ENCODE measurements at regions not wholly inside any gene's neighbourhood (a gene's known extent, or its start where the extent isn't known, plus 50 kb on each side); places are given as distances from the start of the nearest gene placed in this dataset.
"Not testable (repeated sequence)": the region's sequence is repeated elsewhere in the genome, so short reads cannot be mapped to it uniquely, and the experiment has no call there.

DNA sequence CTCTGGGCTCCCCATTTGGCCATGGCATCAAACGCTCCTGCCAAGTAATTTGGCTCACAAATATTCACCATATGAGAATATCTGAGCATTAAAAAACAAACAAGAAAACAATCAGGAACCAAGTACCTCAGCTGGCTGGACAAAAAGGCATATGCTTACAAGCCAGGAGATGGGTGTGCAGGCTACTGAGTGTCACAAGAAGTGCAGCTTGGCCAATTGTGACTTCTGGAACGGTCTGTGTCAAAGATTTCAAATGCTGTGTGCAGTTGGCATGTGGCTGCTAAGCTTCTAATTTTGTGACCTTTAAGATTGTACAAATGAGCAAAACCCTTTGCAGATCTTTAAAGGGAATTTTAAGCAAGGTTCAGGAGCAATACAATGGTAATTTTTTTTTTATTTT, 274.0 kb downstream of the ANAPC1 start:
- H3K36me3 ChIP-seq (ENCODE audit: insufficient read depth, low read length); H3K4me2 ChIP-seq (ENCODE audit: low read depth, low read length, poor library complexity, severe bottlenecking); H3K27me3 ChIP-seq (ENCODE audit: insufficient read depth, low read length, poor library complexity, severe bottlenecking); H3K79me2 ChIP-seq (ENCODE audit: insufficient read depth, low read length); H2AFZ ChIP-seq (ENCODE audit: low read length); H3K9me3 ChIP-seq (ENCODE audit: insufficient read depth, low read depth, low read length); H3K9ac ChIP-seq (ENCODE audit: low read depth, low read length, poor library complexity, severe bottlenecking); H3K9me2 ChIP-seq (replicated peaks; ENCODE audit: low read depth, low read length); H3F3A ChIP-seq (ENCODE audit: low read depth); H3K4me3 ChIP-seq (ENCODE audit: low read length, poor library complexity, severe bottlenecking); H3K4me1 ChIP-seq (ENCODE audit: insufficient read depth, low read length, poor library complexity, severe bottlenecking); H4K20me1 ChIP-seq (ENCODE audit: insufficient read depth, low read length, poor library complexity, severe bottlenecking): not testable (repeated sequence)

DNA sequence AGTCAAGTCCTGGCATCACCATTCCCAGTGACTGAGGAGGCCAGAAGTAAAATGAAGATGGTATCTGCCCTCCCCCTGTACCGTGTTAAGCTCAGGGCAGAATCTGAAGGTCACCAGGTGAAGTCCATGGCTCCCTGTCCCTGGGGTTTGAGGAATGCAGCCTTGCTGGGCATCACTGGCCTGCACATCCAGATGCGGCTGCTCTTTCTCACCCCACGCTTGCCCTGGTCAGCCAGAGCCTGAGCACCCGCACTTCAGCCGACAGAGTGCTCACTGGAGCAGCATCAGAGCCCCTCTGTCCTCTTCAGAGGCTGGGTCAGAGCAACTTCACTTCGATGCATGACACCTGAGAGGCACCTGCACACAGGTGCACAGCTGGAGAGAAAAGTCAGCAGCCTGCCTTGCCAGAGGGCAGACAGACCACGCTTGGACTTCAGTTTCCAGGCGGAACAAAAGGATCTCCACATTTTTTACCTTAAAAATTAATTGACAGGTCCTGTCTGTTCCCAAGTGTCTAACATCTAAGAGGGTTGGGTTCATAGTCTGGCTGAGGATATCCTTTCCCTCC, 267.3 kb downstream of the ANAPC1 start:
- no peaks in the 10 kb centered on the region for H3K4me1 ChIP-seq (ENCODE audit: insufficient read depth, low read length, poor library complexity, severe bottlenecking)
- H2AFZ ChIP-seq (ENCODE audit: low read length), result no peak overlapping the region
- H3K36me3 ChIP-seq (ENCODE audit: insufficient read depth, low read length), result no peaks in the 10 kb centered on the region
- H3K4me3 ChIP-seq (ENCODE audit: low read length, poor library complexity, severe bottlenecking), result no peak overlapping the region
- H3K27me3 ChIP-seq (ENCODE audit: insufficient read depth, low read length, poor library complexity, severe bottlenecking), result no peaks in the 10 kb centered on the region
- no peaks in the 10 kb centered on the region for H3K9me3 ChIP-seq (ENCODE audit: insufficient read depth, low read depth, low read length)
- no peak overlapping the region for H3K4me2 ChIP-seq (ENCODE audit: low read depth, low read length, poor library complexity, severe bottlenecking)
- no peaks in the 10 kb centered on the region for H4K20me1 ChIP-seq (ENCODE audit: insufficient read depth, low read length, poor library complexity, severe bottlenecking)
- H3K9me2 ChIP-seq (replicated peaks; ENCODE audit: low read depth, low read length), result no peaks in the 10 kb centered on the region
- TF ChIP-seq, protein P1, sequence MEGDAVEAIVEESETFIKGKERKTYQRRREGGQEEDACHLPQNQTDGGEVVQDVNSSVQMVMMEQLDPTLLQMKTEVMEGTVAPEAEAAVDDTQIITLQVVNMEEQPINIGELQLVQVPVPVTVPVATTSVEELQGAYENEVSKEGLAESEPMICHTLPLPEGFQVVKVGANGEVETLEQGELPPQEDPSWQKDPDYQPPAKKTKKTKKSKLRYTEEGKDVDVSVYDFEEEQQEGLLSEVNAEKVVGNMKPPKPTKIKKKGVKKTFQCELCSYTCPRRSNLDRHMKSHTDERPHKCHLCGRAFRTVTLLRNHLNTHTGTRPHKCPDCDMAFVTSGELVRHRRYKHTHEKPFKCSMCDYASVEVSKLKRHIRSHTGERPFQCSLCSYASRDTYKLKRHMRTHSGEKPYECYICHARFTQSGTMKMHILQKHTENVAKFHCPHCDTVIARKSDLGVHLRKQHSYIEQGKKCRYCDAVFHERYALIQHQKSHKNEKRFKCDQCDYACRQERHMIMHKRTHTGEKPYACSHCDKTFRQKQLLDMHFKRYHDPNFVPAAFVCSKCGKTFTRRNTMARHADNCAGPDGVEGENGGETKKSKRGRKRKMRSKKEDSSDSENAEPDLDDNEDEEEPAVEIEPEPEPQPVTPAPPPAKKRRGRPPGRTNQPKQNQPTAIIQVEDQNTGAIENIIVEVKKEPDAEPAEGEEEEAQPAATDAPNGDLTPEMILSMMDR (conservative IDR thresholded peaks at IDR 0.05; ENCODE audit: low read length), result no peak
- TF ChIP-seq EZH2phosphoT487 (IDR thresholded peaks at IDR 0.05; ENCODE audit: borderline replicate concordance), result no peak
- H3F3A ChIP-seq (ENCODE audit: low read depth), result no peaks in the 10 kb centered on the region
- no peak overlapping the region for H3K9ac ChIP-seq (ENCODE audit: low read depth, low read length, poor library complexity, severe bottlenecking)
- no peaks in the 10 kb centered on the region for H3K79me2 ChIP-seq (ENCODE audit: insufficient read depth, low read length)

DNA sequence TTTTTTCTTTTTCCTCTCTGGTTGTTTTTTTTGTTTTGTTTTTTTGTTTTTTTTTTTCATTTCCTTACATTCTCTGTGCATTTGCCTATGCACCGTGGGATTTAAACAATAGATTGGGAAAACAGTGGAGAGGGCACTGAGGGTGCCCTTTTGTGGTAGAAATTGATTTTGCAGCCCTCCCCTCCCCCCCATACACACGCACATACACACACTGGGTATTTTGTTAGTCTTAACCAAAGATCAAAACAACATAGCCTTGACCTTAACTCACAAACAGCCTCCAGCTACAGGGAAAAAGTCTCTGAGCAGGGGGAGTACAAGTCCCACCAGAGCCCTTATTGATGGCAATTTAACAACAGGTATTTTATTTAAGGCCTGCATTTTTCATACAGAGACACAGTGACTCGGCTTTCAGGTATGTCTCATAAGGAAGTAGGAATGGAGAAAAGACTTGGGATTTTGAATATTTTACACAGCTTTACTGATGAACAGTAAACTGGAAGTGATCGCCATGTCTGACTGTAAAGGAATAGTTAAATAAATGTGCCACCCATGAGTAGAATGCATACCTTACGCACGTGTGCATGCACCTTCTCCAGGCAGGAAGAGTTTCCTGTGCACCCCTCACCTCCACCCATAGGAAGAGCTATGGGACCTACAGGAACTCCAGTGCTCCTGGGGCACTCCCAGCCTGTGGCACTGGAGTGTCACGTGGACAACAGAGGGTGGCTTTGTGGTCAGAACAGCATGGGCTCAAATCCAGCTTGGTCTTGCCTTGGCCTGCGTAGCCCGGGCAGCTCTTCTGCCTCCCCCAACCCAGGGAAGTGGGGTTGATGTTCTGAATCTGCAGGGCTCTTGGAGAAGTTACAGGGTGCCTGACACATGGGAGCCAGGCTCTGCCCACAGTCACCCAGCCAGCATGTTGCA, 266.4 kb downstream of the ANAPC1 start:
- no peak overlapping the region for H3K9ac ChIP-seq (ENCODE audit: low read depth, low read length, poor library complexity, severe bottlenecking)
- no peaks in the 10 kb centered on the region for H3K4me1 ChIP-seq (ENCODE audit: insufficient read depth, low read length, poor library complexity, severe bottlenecking)
- H3K36me3 ChIP-seq (ENCODE audit: insufficient read depth, low read length), result no peaks in the 10 kb centered on the region
- no peak overlapping the region for H2AFZ ChIP-seq (ENCODE audit: low read length)
- H4K20me1 ChIP-seq (ENCODE audit: insufficient read depth, low read length, poor library complexity, severe bottlenecking), result no peaks in the 10 kb centered on the region
- no peak overlapping the region for H3K4me3 ChIP-seq (ENCODE audit: low read length, poor library complexity, severe bottlenecking)
- H3K4me2 ChIP-seq (ENCODE audit: low read depth, low read length, poor library complexity, severe bottlenecking), result no peak overlapping the region
- no peaks in the 10 kb centered on the region for H3K79me2 ChIP-seq (ENCODE audit: insufficient read depth, low read length)
- H3F3A ChIP-seq (ENCODE audit: low read depth), result no peaks in the 10 kb centered on the region
- no peaks in the 10 kb centered on the region for H3K9me2 ChIP-seq (replicated peaks; ENCODE audit: low read depth, low read length)
- no peaks in the 10 kb centered on the region for H3K9me3 ChIP-seq (ENCODE audit: insufficient read depth, low read depth, low read length)
- H3K27me3 ChIP-seq (ENCODE audit: insufficient read depth, low read length, poor library complexity, severe bottlenecking), result no peaks in the 10 kb centered on the region
- no peak for TF ChIP-seq EZH2phosphoT487 (IDR thresholded peaks at IDR 0.05; ENCODE audit: borderline replicate concordance)
- TF ChIP-seq, protein P1 (conservative IDR thresholded peaks at IDR 0.05; ENCODE audit: low read length), result no peak
